H1 (cell line): ENCODE measurements at regions not wholly inside any gene's neighbourhood (a gene's known extent, or its start where the extent isn't known, plus 50 kb on each side); places are given as distances from the start of the nearest gene placed in this dataset.

Experiments used
- EZH2 ChIP-seq: fragments of 200-600 bp; sonication (generic); IDR thresholded peaks from 2 replicates; pipeline ENCODE4 v1.7.1; 2012; ENCODE audit warnings: low read depth, mild to moderate bottlenecking, moderate library complexity, low read length, inconsistent platforms; ENCODE audit not compliant: severe bottlenecking
- POLR2A ChIP-seq, 2 experiments: IDR thresholded peaks; 1 replicate in 1 of 2; 2 replicates in 1 of 2; pipeline ENCODE4 v1.6.1; 2011; ENCODE audit warnings: low read depth in 2 of 2, low read length in 2 of 2, mild to moderate bottlenecking in 2 of 2; ENCODE audit errors: control extremely low read depth in 1 of 2
- TF ChIP-seq, protein P1 (sequence below): IDR thresholded peaks from 2 replicates; pipeline ENCODE4 v1.6.1; 2012; ENCODE audit warnings: inconsistent platforms
- TF ChIP-seq, protein P2 (sequence below), 3 experiments: IDR thresholded peaks; 1 replicate in 2 of 3; 2 replicates in 1 of 3; pipeline versions ENCODE4 v1.5.1 to v1.6.1; 2011; ENCODE audit warnings: low read length in 3 of 3, mild to moderate bottlenecking in 3 of 3, inconsistent platforms in 2 of 3, low read depth in 1 of 3, moderate library complexity in 1 of 3; ENCODE audit not compliant: insufficient read depth in 1 of 3; ENCODE audit errors: control extremely low read depth in 1 of 3
- TF ChIP-seq, protein P3 (sequence below): IDR thresholded peaks from 2 replicates; pipeline ENCODE4 v1.6.1; 2011; ENCODE audit warnings: low read length, improper control_type of control experiment

DNA sequence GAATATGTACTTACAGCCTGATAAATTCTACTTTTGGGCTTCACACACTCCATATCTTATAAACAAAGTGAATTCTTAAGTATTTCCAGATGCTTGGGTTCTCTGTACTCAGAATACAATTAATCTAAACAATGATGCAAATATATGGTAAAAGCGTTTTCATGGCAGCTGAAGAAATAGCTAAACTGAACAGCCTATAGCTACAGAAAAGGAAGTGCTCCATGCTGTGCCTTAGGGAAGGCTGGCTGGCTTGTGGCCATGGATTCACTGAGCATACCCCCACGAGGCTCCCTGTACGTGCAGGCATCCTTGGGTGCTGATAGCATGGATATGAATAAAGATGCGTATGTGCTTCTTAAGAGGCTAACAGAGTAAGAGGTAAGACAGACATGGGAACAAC lies 264.0 kb downstream of the KLF13 start:
- TF ChIP-seq, protein P1, sequence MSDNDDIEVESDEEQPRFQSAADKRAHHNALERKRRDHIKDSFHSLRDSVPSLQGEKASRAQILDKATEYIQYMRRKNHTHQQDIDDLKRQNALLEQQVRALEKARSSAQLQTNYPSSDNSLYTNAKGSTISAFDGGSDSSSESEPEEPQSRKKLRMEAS: no peak
- TF ChIP-seq POLR2A (IDR thresholded peaks at IDR 0.05; ENCODE audit: control extremely low read depth in 1 of 2, low read depth in 2 of 2, low read length in 2 of 2) (no peak), EZH2 (no peak)
- TF ChIP-seq, protein P2, sequence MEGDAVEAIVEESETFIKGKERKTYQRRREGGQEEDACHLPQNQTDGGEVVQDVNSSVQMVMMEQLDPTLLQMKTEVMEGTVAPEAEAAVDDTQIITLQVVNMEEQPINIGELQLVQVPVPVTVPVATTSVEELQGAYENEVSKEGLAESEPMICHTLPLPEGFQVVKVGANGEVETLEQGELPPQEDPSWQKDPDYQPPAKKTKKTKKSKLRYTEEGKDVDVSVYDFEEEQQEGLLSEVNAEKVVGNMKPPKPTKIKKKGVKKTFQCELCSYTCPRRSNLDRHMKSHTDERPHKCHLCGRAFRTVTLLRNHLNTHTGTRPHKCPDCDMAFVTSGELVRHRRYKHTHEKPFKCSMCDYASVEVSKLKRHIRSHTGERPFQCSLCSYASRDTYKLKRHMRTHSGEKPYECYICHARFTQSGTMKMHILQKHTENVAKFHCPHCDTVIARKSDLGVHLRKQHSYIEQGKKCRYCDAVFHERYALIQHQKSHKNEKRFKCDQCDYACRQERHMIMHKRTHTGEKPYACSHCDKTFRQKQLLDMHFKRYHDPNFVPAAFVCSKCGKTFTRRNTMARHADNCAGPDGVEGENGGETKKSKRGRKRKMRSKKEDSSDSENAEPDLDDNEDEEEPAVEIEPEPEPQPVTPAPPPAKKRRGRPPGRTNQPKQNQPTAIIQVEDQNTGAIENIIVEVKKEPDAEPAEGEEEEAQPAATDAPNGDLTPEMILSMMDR (IDR thresholded peaks at IDR 0.05; ENCODE audit: control extremely low read depth in 1 of 3, insufficient read depth in 1 of 3, low read depth in 1 of 3, low read length in 3 of 3): no peak
- TF ChIP-seq, protein P3, sequence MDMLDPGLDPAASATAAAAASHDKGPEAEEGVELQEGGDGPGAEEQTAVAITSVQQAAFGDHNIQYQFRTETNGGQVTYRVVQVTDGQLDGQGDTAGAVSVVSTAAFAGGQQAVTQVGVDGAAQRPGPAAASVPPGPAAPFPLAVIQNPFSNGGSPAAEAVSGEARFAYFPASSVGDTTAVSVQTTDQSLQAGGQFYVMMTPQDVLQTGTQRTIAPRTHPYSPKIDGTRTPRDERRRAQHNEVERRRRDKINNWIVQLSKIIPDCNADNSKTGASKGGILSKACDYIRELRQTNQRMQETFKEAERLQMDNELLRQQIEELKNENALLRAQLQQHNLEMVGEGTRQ: no peak
